GM21367 (cell line): ENCODE measurements at regions not wholly inside any gene's neighbourhood (a gene's known extent, or its start where the extent isn't known, plus 50 kb on each side); places are given as distances from the start of the nearest gene placed in this dataset.
"Not testable (repeated sequence)": the region's sequence is repeated elsewhere in the genome, so short reads cannot be mapped to it uniquely, and the experiment has no call there.

Experiments used
- ATAC-seq: cut with Tn5 transposase; IDR thresholded peaks from one replicate; pipeline ENCODE4 v1.9.1; 2021; ENCODE audit not compliant: unreplicated experiment

GRCh38 chr13:106104281-106104901 is 431.1 kb downstream of the EFNB2 start:
- ATAC-seq, result no peak

- ATAC-seq, result no peak
Measured at GRCh38 chr13:106103779-106104178, 431.7 kb downstream of the EFNB2 start.

GRCh38 chr13:106102786-106103185 is 432.7 kb downstream of the EFNB2 start:
- no peak for ATAC-seq

- no peak for ATAC-seq
Measured at GRCh38 chr13:106101201-106101600, 434.3 kb downstream of the EFNB2 start.

- no peak for ATAC-seq
Measured at GRCh38 chr13:106100171-106100919, 435.1 kb downstream of the EFNB2 start.

GRCh38 chr13:106099765-106100164 is 435.7 kb downstream of the EFNB2 start:
- no peak for ATAC-seq

- no peak for ATAC-seq
Measured at GRCh38 chr13:106098778-106099177, 436.7 kb downstream of the EFNB2 start.

GRCh38 chr13:106096661-106097092 is 438.8 kb downstream of the EFNB2 start:
- ATAC-seq, result no peak

- no peak for ATAC-seq
Measured at GRCh38 chr13:106095919-106096318, 439.5 kb downstream of the EFNB2 start.

GRCh38 chr13:106095406-106095805 is 440.1 kb downstream of the EFNB2 start:
- ATAC-seq, result no peak

GRCh38 chr13:106090001-106090400 is 445.5 kb downstream of the EFNB2 start:
- no peak for ATAC-seq

GRCh38 chr13:106089261-106089980 is 446.0 kb downstream of the EFNB2 start:
- no peak for ATAC-seq

- ATAC-seq, result no peak
Measured at GRCh38 chr13:106088085-106088484, 447.4 kb downstream of the EFNB2 start.

- ATAC-seq, result no peak
Measured at GRCh38 chr13:106087201-106087600, 448.3 kb downstream of the EFNB2 start.

- ATAC-seq, result no peak
Measured at GRCh38 chr13:106083620-106084350, 451.7 kb downstream of the EFNB2 start.

- not testable (repeated sequence) for ATAC-seq
Measured at GRCh38 chr13:106081221-106081620, 454.2 kb downstream of the EFNB2 start.

GRCh38 chr13:106078191-106078590 is 457.3 kb downstream of the EFNB2 start:
- no peak for ATAC-seq

- no peak for ATAC-seq
Measured at GRCh38 chr13:106077017-106077416, 458.4 kb downstream of the EFNB2 start.

- no peak for ATAC-seq
Measured at GRCh38 chr13:106072014-106072413, 463.4 kb downstream of the EFNB2 start.

- no peak for ATAC-seq
Measured at GRCh38 chr13:106063591-106064313, 471.7 kb downstream of the EFNB2 start.

GRCh38 chr13:106061781-106062180 is 473.7 kb downstream of the EFNB2 start:
- no peak for ATAC-seq
